HEK293 (cell line): ENCODE measurements at regions not wholly inside any gene's neighbourhood (a gene's known extent, or its start where the extent isn't known, plus 50 kb on each side); places are given as distances from the start of the nearest gene placed in this dataset.

Source experiments
- CTCF ChIP-seq: fragments of 450-650 bp; formaldehyde crosslinking; IDR thresholded peaks from 2 replicates; pipeline ENCODE4 v1.5.1; 2016; ENCODE audit warnings: missing biosample characterization, missing genetic modification characterization
- MZF1 ChIP-seq: fragments of 450-650 bp; formaldehyde crosslinking; IDR thresholded peaks from 2 replicates; pipeline ENCODE4 v1.5.1; 2017; ENCODE audit warnings: missing biosample characterization, missing genetic modification characterization, borderline replicate concordance
- REST ChIP-seq: fragments of 450-650 bp; formaldehyde crosslinking; IDR thresholded peaks from 2 replicates; pipeline ENCODE4 v1.5.1; 2016; ENCODE audit warnings: missing biosample characterization, missing genetic modification characterization
- TCF7L2 ChIP-seq: IDR thresholded peaks from 2 replicates; pipeline ENCODE4 v1.6.1; 2011; ENCODE audit warnings: low read depth, mild to moderate bottlenecking, inconsistent platforms, low read length, moderate library complexity, borderline replicate concordance
- ZBTB11 ChIP-seq: fragments of 450-650 bp; formaldehyde crosslinking; conservative IDR thresholded peaks from 2 replicates; pipeline ENCODE4 v1.5.1; 2016; ENCODE audit warnings: low read depth, missing biosample characterization, missing genetic modification characterization
- ZBTB21 ChIP-seq: fragments of 450-650 bp; formaldehyde crosslinking; IDR thresholded peaks from 2 replicates; pipeline ENCODE4 v1.5.1; 2017; ENCODE audit warnings: missing biosample characterization, missing genetic modification characterization
- ZBTB8A ChIP-seq: fragments of 450-650 bp; formaldehyde crosslinking; IDR thresholded peaks from 2 replicates; pipeline ENCODE4 v1.5.1; 2016; ENCODE audit warnings: missing biosample characterization, missing genetic modification characterization
- ZFP3 ChIP-seq: fragments of 450-650 bp; formaldehyde crosslinking; IDR thresholded peaks from 2 replicates; pipeline ENCODE4 v1.5.1; 2016; ENCODE audit warnings: low read depth, missing biosample characterization, missing genetic modification characterization
- ZNF16 ChIP-seq: fragments of 450-650 bp; formaldehyde crosslinking; IDR thresholded peaks from 2 replicates; pipeline ENCODE4 v1.5.1; 2016; ENCODE audit warnings: low read depth, missing biosample characterization, missing genetic modification characterization
- ZNF274 ChIP-seq, 2 experiments: fragments of 200-500 bp in 1 of 2; fragments of 450-650 bp in 1 of 2; sonication (Bioruptor generic) in 1 of 2; formaldehyde crosslinking in 1 of 2; IDR thresholded peaks; 2 replicates each; pipeline versions ENCODE4 v1.5.1 to v1.6.1; 2014 to 2016; ENCODE audit warnings: borderline replicate concordance in 1 of 2, inconsistent platforms in 1 of 2, low read length in 1 of 2, missing biosample characterization in 1 of 2, missing genetic modification characterization in 1 of 2
- ZNF362 ChIP-seq: fragments of 450-650 bp; formaldehyde crosslinking; IDR thresholded peaks from 2 replicates; pipeline ENCODE4 v1.5.1; 2016; ENCODE audit warnings: missing biosample characterization, missing genetic modification characterization
- ZNF513 ChIP-seq: fragments of 450-650 bp; IDR thresholded peaks from 2 replicates; pipeline ENCODE4 v1.5.1; 2018; ENCODE audit warnings: missing biosample characterization, missing genetic modification characterization
- ZNF654 ChIP-seq: fragments of 450-650 bp; formaldehyde crosslinking; IDR thresholded peaks from 2 replicates; pipeline ENCODE4 v1.5.1; 2016; ENCODE audit warnings: low read depth, missing biosample characterization, missing genetic modification characterization
- ZNF76 ChIP-seq: fragments of 450-650 bp; formaldehyde crosslinking; IDR thresholded peaks from 2 replicates; pipeline ENCODE4; 2016; ENCODE audit warnings: low read depth, missing biosample characterization, missing genetic modification characterization, borderline replicate concordance

GRCh38 chr6:33857932-33858475 is 54.2 kb upstream of the MLN start:
- TF ChIP-seq CTCF (tag by site-specific recombination) (no peak), ZBTB21 (tag by site-specific recombination) (no peak), REST (tag by site-specific recombination) (no peak), ZNF274 (IDR thresholded peaks at IDR 0.05; ENCODE audit: low read length) (no peak), ZNF274 (tag by site-specific recombination; IDR thresholded peaks at IDR 0.05; ENCODE audit: borderline replicate concordance) (no peak), MZF1 (tag by site-specific recombination) (no peak), ZNF16 (tag by site-specific recombination) (no peak), ZNF513 (tag by site-specific recombination) (no peak), TCF7L2 (no peak), ZBTB11 (tag by site-specific recombination) (no peak), ZNF76 (tag by site-specific recombination) (no peak), ZNF654 (tag by site-specific recombination) (no peak), ZNF362 (no peak), ZFP3 (no peak), ZBTB8A (no peak)
